ENCODE measurements at regions not wholly inside any gene's neighbourhood (a gene's known extent, or its start where the extent isn't known, plus 50 kb on each side); places are given as distances from the start of the nearest gene placed in this dataset.
"Not testable (repeated sequence)": the region's sequence is repeated elsewhere in the genome, so short reads cannot be mapped to it uniquely, and the experiment has no call there.

- DNase-seq: no peak
Measured at GRCh38 chr6:33892581-33893346, 89.0 kb upstream of the MLN start.

- no peak for DNase-seq
Measured at GRCh38 chr6:33888664-33889200, 84.9 kb upstream of the MLN start.

- no peak for DNase-seq
Measured at GRCh38 chr6:33888183-33888582, 84.4 kb upstream of the MLN start.

GRCh38 chr6:33886673-33887144, 82.9 kb upstream of the MLN start:
- peak; percentile 78 for DNase-seq

GRCh38 chr6:33885132-33886057, 81.6 kb upstream of the MLN start:
- no peak for DNase-seq

GRCh38 chr6:33883621-33884020, 79.8 kb upstream of the MLN start:
- DNase-seq: not testable (repeated sequence)

GRCh38 chr6:33882154-33882553, 78.4 kb upstream of the MLN start:
- peak; percentile 64 for DNase-seq

- DNase-seq: no peak
Measured at GRCh38 chr6:33880766-33881165, 77.0 kb upstream of the MLN start.

GRCh38 chr6:33880104-33880678, 76.4 kb upstream of the MLN start:
- DNase-seq: no peak

- no peak for DNase-seq
Measured at GRCh38 chr6:33878562-33878961, 74.8 kb upstream of the MLN start.

GRCh38 chr6:33877982-33878535, 74.3 kb upstream of the MLN start:
- no peak for DNase-seq

GRCh38 chr6:33875696-33876095, 71.9 kb upstream of the MLN start:
- no peak for DNase-seq

GRCh38 chr6:33875141-33875581, 71.4 kb upstream of the MLN start:
- DNase-seq: no peak

GRCh38 chr6:33874136-33874760, 70.4 kb upstream of the MLN start:
- no peak for DNase-seq

- DNase-seq: no peak
Measured at GRCh38 chr6:33872761-33873160, 69.0 kb upstream of the MLN start.

GRCh38 chr6:33869826-33870423, 66.1 kb upstream of the MLN start:
- DNase-seq: no peak

GRCh38 chr6:33869121-33869520, 65.3 kb upstream of the MLN start:
- no peak for DNase-seq

- no peak for DNase-seq
Measured at GRCh38 chr6:33868141-33868540, 64.3 kb upstream of the MLN start.

GRCh38 chr6:33865478-33866077, 61.8 kb upstream of the MLN start:
- DNase-seq: no peak

GRCh38 chr6:33863723-33864440, 60.1 kb upstream of the MLN start:
- DNase-seq: no peak

GRCh38 chr6:33863084-33863483, 59.3 kb upstream of the MLN start:
- no peak for DNase-seq
